Fibroblast of skin of back (primary cell): ENCODE measurements at regions not wholly inside any gene's neighbourhood (a gene's known extent, or its start where the extent isn't known, plus 50 kb on each side); places are given as distances from the start of the nearest gene placed in this dataset.
A peak's percentile ranks its signal among the peaks of the same experiment; 100 is the strongest.
"Not testable (repeated sequence)": the region's sequence is repeated elsewhere in the genome, so short reads cannot be mapped to it uniquely, and the experiment has no call there.

ENCODE experiments used
- DNase-seq: peaks from one replicate; pipeline ENCODE4 v3.0.0-alpha.2; 2013

DNA sequence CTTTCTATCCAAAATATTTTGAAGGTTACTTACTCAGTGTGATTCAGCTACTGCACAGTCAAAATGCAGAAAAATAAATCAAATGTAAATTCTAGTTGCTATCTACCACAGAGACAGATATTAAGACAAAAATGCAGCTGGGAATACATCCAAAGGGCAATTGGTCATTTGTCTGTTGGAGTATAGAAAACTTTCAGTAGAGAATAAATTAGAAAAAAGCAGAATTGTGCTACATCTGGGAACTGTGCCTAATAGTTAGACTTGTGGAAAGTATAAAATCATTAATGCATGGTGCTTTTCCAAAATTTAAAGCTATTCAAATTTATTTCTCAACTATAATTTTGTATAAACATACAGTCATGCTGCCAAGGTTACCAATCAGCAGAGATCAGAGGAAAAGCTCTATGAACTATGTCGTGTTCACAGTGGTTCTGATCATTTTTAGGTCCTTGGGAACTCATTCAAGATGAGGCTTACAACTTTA lies 1635.8 kb downstream of the PCDH9 start:
- peak; percentile 84 for DNase-seq

DNA sequence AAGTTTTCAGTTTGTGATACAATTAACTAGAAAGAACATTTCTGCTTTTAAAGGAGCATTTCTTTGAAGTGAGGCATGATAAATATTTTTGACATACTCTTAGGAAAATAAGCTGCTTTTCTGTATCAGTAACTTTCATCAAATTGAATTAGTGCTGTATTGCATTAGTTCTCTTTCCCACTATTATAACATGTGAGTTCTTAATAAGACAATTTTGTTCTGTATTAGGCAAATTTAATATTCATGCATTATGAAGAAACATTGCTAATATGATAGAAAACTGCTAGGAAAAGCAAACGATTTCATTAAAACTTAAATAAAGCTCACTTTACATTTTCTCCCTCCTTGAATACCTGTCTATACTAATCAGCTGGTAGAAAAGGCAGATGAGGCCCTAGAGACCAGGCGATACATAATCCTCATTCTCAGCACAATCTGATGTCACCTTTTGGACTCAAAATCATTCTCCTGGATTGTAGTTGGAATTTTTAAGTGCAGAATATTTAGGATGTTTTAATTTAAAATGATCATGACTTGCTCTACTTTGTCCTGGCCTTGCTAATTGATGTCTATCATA lies 1636.8 kb downstream of the PCDH9 start:
- no peak for DNase-seq

GRCh38 chr13:65592731-65593130 lies 1637.4 kb downstream of the PCDH9 start:
- DNase-seq = no peak

DNA sequence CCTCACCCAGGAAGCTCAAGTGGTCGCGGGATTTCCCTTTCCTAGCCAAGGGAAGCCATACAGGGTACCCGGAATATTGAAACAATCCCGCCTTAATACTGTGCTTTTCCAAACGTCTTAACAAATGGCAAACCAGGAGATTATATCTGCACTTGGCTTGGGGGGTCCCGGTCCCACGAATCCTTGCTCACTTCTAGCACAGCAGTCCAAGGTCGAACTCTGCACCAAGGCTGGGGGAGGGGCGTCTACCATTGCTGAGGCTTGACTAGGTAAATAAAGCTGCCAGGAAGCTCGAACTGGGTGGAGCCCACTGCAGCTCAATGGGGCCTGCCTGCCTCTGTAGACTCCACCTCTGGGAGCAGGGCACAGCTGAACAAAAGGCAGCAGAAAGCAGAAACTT lies 1644.8 kb downstream of the PCDH9 start:
- no peak for DNase-seq

DNA sequence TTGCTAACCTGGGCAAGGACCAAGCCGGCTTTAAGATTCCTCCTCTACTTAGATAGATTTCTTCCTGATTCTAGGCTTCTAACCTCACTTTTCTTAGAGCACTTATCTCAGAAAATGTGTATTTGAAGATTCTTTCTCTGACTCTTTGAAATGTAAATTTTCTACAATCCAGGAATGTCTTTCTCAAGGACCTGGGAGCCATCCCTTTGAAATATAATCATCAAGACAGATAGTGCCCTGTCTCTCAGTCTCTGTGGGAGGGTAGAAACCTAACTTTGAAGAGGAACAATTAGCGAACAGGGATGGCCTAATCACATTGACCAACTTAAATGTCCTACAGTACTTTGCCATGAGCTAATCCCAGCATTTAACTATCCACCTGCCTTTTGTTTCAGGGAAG lies 1646.0 kb downstream of the PCDH9 start:
- no peak for DNase-seq

DNA sequence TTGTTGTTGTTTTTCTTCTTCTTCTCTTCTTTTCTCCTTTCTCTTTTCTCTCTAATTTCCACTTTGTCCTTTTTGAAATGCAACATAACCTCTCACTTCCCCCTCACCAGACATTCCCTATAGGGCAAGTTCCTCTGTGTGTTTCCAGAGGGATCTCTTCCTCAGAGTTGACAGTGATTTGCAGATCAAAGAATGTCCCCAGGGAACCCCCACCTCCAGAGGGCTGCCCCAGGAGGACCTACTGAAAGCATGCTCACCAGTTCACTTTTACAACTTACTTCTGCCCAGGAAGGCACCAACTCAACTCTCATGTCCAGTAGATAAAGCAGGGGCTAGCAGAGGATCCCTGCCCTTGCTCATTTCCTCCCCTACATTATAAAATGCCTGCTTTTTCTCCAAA lies 1648.0 kb downstream of the PCDH9 start:
- no peak for DNase-seq

DNA sequence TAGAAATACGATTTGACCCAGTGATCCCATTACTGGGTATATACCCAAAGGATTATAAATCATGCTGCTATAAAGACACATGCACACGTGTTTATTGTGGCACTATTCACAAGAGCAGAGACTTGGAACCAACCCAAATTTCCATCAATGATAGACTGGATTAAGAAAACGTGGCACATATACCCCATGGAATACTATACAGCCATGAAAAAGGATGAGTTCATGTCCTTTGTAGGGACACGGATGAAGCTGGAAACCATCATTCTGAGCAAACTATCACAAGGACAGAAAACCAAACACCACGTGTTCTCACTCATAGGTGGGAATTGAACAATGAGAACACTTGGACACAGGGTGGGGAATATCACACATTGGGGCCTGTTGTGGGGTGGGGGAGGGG lies 1665.6 kb downstream of the PCDH9 start:
- DNase-seq = not testable (repeated sequence)

DNA sequence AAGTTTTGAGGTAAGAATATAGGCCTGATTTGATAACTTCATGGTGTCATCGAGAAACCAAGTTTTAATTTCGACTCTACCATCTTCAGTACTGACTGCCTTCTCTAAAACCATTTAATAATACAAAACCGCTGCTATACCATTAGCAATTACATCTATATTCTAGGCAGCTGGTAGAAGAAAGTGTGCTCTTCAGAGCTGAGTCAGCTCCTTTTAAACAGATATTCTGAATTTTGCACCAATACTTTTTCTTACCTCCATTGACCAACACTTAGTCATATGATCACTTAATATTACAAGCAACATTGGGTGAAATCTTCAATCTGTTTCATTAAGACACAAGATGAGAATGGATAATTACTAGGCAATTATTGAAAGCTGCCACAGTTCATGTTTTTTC lies 1667.8 kb downstream of the PCDH9 start:
- DNase-seq = no peak

GRCh38 chr13:65560936-65561335 lies 1669.2 kb downstream of the PCDH9 start:
- no peak for DNase-seq

DNA sequence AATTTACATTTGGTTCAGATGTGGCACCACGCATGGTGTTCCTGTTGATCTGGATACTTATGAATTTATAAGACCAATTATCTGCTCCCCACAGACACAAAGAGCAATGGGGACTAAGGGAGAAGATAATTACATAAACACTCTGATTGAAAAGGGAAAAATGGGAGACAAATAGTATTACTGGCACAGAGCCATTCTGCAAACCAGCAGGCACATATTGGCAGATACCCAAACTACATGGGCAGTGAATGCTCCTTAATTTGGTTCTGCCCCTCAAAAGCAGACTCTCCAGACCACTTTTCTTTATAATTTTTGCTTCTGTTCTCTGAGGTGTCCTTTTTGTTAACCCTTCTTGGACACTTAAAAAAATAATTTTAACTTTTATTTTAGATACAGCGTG lies 1674.2 kb downstream of the PCDH9 start:
- no peak for DNase-seq

DNA sequence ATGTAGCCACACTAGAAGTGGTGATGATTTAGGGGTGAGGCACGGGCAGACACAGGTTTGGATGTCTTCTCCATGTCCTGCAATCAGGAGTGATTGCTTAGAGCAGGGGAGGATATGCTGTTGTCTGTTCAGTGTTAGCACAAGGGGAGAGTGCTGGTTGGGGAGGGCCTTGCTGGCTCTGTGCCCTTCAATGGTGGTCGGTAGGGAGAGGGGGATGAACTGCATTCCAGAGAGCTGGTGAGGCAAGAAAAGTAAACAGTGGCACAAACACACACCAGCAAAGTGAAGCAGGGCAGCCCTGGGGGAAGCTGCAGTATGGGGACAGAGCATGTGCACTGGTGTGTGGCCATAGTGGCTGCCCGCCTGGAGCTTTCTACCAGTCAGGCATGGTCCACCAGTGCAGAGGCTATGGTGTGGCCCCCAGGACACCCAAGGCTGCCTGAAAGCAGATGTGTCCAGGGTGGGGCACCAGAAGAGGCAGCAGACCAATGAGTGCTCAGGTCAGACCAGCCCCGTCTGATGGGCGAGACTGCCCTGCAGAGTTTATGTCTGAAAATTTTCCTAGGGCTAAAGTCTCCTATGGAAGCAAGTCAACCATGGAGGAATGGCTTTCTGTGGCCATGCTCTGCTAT lies 1676.9 kb downstream of the PCDH9 start:
- no peak for DNase-seq

DNA sequence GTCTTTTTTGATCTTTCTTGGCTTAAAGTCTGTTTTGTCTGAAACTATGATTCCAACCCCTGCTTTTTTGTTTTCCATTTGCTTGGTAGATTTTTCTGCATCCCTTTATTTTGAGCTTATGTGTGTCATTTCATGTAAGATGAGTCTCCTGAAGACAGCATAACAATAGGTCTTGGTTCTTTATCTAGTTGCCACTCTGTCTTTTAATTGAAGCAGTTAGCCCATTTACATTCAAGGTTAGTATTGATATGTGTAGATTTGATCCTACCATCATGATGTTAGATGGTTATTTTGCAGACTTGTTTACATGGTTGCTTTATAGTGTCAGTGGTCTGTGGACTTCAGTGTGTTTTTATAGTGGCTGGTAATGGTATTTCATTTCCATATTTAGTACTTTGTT lies 1678.9 kb downstream of the PCDH9 start:
- DNase-seq = no peak

- DNase-seq = peak; percentile 17
These were observed 1690.0 kb downstream of the PCDH9 start for GRCh38 chr13:65540175-65540574.

GRCh38 chr13:65535370-65535769 lies 1694.8 kb downstream of the PCDH9 start:
- no peak for DNase-seq

GRCh38 chr13:65532231-65532630 lies 1697.9 kb downstream of the PCDH9 start:
- no peak for DNase-seq

DNA sequence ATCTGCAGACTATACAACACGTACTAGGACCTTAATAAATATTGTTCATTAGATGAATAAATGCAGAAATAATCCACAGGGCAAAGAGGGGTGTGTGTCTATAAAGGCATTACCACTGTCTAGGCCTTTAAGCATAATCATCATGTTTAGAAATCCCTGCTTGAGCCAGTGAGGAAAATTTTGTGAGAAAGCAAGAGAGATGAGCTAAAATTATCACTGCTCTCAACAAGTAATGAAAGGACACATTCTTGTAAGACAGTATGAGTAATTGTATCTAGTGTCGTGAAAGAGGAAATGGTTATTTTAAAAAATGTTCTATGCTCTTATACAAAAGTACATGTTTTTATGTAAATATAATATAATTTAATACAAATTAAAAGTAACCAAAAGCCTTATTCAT lies 1699.4 kb downstream of the PCDH9 start:
- DNase-seq = peak; percentile 20

GRCh38 chr13:65529541-65529940 lies 1700.6 kb downstream of the PCDH9 start:
- DNase-seq = no peak

- DNase-seq = no peak
These were observed 1721.4 kb downstream of the PCDH9 start for GRCh38 chr13:65508745-65509144.

GRCh38 chr13:65508338-65508737 lies 1721.8 kb downstream of the PCDH9 start:
- DNase-seq = no peak

- DNase-seq = no peak
These were observed 1724.2 kb downstream of the PCDH9 start for GRCh38 chr13:65505941-65506340.

GRCh38 chr13:65504213-65504612 lies 1725.9 kb downstream of the PCDH9 start:
- DNase-seq = no peak

DNA sequence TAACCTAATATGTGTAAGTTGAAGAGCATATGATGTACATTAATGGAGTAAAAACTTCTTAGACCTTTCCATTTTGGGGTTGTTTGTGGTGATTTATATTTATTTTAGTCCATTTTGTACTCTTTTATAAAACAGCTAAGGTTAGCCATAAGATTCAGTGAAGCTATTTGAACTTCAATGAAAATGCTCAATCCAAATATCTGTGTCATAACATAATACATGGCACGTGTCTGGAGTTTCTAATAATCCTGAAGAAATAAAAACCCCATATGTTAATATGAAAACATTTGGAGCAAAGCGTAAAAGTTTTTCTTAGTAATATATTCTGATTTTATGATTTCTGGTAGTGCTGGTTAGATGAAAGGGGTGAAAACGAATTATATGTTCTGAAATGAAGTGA lies 1729.7 kb downstream of the PCDH9 start:
- DNase-seq = no peak

- DNase-seq = no peak
These were observed 1730.9 kb downstream of the PCDH9 start for GRCh38 chr13:65499256-65499655.

DNA sequence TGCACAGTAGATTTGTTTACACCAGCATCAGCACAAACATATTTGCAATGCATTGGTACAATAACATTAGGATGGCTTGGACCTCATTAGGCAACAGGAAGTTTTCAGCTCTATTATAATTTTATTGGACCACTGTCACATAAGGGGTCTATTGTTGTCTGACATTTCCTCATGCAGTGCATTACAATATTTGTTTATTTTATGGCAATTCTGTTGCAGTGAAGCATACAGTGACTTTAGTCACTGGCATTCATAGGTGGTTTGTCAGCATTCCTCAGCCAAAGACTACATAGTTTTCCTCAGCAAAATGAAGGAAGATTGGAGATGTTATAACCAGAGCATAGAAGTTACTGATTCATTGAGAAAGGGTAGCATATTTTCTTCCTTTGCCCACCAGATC lies 1732.9 kb downstream of the PCDH9 start:
- peak; percentile 66 for DNase-seq

- not testable (repeated sequence) for DNase-seq
These were observed 1739.4 kb downstream of the PCDH9 start for GRCh38 chr13:65490725-65491124.
